T47D (cell line): ENCODE measurements at regions not wholly inside any gene's neighbourhood (a gene's known extent, or its start where the extent isn't known, plus 50 kb on each side); places are given as distances from the start of the nearest gene placed in this dataset.

ENCODE experiments used
- DNase-seq, 2 experiments: peaks; one replicate each; pipeline versions ENCODE4 v3.0.0 to v3.0.0-alpha.2; 2011 to 2012; ENCODE audit warnings: low read depth in 1 of 2, low spot score in 1 of 2
- JUND ChIP-seq: IDR thresholded peaks from 2 replicates; pipeline ENCODE4 v1.6.1; 2012; ENCODE audit warnings: low read depth
- in situ Hi-C: cut with HindIII; loops from 2 replicates; pipeline ENCODE4 v1.10.0; 2016; ENCODE audit warnings: low sequenced_read_pairs, low pct_unique_long_range_greater_than_20kb

DNA sequence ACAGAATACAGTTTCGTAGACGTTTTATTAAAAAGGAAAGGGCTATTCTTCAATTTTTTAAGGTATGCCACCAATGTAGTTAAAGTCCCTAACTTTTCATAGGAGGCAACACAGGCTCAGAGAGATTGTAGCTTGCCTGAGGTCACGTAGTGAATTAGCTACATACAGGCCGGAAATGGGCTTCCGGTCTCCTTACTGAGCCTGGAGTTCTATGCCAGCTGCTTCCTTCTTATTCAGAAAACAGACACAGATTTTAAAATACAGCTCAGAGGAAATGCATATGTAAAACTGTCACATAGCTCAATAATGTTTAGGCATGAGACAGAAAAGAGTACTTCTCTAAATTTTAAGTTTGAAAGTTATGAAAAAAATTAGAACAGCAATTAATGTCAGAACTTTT, 85.4 kb upstream of the TUBA3C start:
- DNase-seq, result no peak
- in situ Hi-C loops, result no loop called here
- no peak for TF ChIP-seq JUND

DNA sequence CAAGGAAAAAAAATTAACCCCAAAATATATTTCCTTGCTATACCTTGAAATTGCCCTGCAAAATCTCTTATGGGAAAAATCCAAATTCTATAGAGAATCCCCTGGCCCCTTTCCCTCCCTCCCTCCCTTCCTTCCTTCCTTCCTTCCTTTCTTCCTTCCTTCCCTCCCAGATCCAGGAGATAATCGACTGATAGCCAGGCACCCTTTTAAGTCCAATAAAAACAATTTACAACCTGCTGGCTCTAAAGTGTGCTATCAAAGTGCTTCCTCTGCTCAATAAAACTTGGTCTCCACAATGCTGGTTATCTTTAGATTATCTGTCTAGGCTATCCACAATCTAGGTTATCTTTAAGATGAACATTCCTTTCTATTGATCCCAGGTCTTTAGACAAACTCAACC, 83.1 kb upstream of the TUBA3C start:
- in situ Hi-C loops, result no loop called here
- no peak for DNase-seq
- TF ChIP-seq JUND, result no peak

- in situ Hi-C loops, result no loop called here
- no peak for DNase-seq
- no peak for TF ChIP-seq JUND
Observed at GRCh38 chr13:19252381-19252780, 70.8 kb upstream of the TUBA3C start.

GRCh38 chr13:19239114-19239860, 57.7 kb upstream of the TUBA3C start:
- in situ Hi-C loops, result no loop called here
- no peak for TF ChIP-seq JUND
- DNase-seq, result no peak
